Stimulated activated CD8-positive, alpha-beta memory T cell treated with anti-CD3 and anti-CD28 coated beads, Interleukin-2, amount 100 ng/mL, for 48 hours (primary cell): ENCODE measurements at regions not wholly inside any gene's neighbourhood (a gene's known extent, or its start where the extent isn't known, plus 50 kb on each side); places are given as distances from the start of the nearest gene placed in this dataset.

Experiments
- DNase-seq, 2 donors: peaks; one replicate each; pipeline ENCODE4 v3.0.0-alpha.2; 2020; ENCODE audit warnings: low read depth in 2 of 2

DNA sequence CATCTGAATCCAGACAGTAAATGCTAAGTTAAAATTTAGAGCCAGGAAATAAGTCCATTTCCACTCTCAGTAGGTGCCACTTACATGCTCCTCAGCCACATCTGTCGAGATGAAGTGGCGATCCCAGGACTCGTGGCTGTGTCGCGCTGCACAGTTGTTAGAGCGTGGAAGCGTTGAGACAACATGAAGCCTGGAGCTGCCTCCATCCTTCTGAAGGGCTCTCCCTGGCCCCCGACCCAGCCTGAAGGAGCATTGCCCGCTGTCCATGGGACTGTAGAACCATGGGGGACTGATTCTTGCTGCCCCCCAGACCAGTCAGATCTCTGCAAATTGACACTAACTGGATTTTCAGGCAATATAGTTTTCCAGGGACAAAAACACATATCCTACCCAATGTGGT, 58.9 kb downstream of the IRX1 start:
- no peak for DNase-seq

- no peak for DNase-seq
Measured at GRCh38 chr5:3656803-3657202, 61.2 kb downstream of the IRX1 start.

DNA sequence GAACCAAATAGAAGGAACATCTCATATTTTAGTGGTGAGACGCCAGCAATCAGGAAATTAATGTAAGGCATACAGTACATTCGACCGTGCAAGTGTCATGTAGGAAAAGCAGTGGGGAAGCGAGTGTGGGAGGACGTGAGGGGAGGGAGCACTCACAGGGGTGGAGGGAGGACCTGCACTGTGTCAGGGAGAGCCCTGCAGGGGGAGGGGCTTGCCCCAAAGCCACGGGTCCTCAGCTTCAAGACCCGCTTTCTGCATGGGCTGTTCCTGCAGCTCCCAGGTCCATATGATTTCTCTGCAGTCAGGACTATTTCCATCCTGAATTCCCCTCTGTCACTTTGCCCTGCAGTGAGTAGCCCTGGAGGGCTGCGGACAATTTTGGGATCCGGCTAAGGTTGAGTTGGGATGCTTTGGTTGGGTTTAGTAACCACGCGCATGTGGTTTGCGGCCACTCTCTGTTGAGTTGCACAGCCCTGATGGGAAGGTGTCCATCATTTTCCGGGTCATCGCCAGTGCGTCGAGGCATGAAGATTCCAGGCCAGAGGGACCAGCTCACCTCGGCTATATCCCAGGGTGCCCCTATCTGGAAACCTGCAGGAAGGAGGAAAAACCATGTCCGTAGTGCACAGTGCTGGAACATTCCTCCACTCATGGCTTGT, 61.9 kb downstream of the IRX1 start:
- no peak for DNase-seq

DNA sequence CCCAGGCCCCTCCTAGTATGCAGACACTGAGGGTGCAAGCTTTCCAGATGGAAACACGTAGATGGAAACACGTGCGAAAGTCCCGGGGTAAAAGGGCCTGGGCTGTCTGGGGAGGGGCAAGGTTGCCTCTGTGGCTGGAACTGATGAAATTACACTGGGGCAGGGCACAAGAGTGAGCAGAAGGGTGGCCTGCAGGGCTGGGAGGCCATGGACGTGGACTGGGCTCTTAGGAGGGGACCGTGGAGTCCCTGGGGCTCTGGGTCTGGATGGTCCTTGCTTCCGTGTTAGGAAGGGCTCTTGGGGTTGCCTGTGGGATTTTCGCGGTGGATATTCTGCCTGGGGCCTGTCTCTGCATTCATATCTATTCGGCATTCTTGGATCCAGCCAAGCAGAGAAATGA, 63.3 kb downstream of the IRX1 start:
- DNase-seq: no peak

GRCh38 chr5:3659907-3660306, 64.3 kb downstream of the IRX1 start:
- DNase-seq: no peak

- no peak for DNase-seq
Measured at GRCh38 chr5:3660630-3661029, 65.0 kb downstream of the IRX1 start.

GRCh38 chr5:3661755-3662296, 66.2 kb downstream of the IRX1 start:
- DNase-seq: no peak

DNA sequence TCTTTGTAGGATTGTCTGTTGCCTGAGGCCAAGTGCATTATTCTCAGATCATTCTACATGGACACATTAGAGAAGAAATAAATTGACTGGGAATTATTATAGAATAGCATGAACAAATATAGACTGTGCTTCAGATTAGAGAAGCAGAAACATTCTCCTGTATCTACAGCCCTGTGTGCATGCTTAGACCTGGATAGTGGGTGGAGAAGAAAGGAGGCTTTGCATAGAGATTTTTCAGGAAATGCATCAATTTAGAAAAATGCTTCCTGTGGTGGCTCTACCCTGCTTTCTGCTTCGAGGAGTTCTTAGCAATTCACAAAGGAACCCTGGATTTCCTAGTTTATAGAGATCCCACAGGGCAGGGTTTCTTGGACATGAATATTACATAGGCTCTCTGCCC, 66.7 kb downstream of the IRX1 start:
- DNase-seq: no peak

DNA sequence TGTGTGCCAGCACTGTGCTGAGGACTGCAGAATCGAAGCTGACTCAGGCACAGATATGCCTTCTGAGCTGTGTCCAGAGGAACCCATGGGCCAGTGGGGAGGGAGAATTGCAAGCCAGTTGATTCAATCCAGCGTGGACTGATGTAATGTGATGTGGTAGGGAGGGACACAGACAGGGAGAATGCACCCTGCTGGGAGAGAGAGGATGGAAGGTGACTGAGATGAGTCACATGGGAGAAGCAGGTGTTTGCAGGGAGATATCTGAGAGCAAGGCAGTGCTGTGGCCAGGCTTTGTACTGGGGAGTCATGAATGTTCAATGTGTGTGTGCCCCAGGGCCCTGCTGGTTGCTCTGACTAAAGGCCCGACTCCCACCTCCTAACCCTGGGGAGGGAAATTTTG, 75.7 kb downstream of the IRX1 start:
- DNase-seq: no peak

GRCh38 chr5:3678801-3679200, 83.2 kb downstream of the IRX1 start:
- no peak for DNase-seq

DNA sequence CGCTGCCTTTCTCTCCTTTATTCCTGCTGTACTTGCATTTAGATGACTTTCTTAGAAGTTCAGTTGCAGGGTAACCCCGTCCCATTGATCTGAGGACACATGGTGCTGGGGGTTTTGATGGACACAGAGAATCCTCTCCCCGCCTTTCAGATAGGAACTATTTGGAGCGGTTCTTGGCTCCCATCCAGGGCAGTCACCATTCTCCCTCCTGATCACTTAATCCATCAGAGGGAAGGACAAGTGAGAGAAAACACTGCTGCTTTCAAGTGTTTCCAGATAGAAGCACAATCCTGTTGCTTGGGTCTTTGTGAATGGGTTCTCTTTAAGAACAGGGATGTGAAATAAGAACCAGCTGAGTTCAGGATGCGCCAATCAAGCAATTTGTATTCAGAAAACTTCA, 85.2 kb downstream of the IRX1 start:
- DNase-seq: no peak

DNA sequence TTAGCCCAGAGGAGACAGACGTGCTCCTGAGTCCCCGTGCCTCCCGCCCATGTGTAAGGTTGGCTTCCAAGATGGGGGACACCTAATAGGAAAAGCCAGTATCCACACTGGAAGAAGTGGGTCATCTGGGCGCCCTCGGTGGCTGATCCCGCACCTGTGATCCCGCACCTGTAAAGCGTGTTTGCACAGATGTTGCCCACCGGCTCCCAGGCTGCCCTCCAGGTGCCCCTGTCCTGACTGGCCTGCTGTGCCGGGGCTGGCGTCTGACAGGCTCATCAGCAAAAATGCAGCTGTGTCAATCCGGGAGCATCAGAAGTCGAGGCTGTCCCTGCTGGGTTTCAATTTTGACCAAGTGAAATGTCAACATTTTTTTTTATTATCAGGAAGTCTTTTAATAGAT, 88.5 kb downstream of the IRX1 start:
- DNase-seq: no peak

- no peak for DNase-seq
Measured at GRCh38 chr5:3684771-3685354, 89.2 kb downstream of the IRX1 start.

DNA sequence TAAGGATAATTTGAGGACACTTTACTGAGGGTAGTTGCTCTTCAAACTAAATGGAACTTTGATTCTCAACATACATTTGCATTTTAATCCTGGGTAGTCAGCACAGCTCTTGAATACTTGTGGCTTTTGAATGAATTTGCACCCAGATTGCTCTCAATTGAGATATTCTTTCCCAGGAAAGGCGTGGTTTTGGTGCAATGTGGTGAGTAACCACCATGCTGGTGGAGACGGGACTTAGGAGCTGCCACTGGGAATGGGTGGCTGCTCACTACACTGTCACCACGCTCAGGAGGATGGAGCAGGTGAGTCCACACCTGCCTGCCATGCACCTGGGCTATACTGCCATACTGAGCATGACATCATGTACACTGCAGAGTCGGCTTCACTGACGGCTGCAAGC, 99.2 kb downstream of the IRX1 start:
- DNase-seq: no peak

DNA sequence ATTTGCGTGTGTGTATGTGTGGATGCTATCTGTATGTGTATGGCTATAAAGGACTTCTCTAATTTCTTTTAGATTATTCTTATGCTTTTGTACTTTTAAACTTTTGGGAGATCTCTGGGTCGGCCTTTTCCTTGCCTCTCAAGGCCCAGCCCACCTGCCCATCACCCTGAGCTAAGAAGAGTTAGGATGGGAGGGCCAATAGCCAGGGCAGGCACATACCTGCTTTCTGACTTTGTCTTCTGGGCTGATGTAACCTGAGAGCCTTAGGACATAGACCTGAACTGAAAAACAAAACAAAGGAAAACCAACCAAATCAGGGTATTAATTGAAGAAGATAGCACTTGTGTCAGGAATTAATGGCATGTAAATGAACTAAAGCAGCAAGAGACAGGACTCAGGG, 100.2 kb downstream of the IRX1 start:
- DNase-seq: no peak

DNA sequence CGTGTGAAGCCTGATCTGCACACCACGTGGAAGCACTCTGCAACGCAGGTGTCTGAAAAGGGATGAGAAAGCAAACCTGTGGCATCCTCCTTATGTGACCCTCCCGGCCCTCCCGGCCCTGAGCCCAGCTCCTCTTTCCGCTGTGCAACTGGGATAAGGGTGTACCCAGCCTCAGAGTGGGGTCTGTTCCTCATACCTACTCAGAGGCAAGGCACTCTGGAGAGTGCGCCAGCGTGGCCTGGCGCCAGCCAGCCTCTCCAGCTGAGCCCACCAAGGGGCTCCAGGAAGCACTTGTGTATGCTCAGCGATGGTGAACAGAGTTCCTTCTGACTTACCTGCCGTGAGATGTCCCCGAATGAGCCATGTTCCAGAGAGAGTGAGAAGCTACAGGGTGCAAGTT, 102.8 kb downstream of the IRX1 start:
- DNase-seq: no peak

- no peak for DNase-seq
Measured at GRCh38 chr5:3701694-3702093, 106.1 kb downstream of the IRX1 start.

DNA sequence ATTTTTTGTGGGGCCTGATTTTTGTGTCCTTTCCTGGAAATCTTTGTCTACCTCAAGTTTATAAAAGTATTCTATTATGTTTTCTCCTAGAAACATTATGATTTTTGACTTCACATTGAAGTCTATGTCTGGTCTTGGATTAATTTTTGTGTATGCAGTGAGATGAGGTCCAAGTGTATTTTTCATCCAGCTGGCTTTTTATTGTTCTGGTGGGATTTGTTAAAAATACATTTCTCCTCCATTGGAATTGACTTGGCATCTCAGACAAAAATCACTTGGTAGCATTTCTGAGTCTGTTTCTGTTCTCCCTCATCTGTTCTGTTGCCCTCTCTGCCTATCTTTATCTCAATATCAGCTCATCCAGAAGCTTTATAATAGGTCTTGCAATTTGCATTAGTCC, 109.0 kb downstream of the IRX1 start:
- DNase-seq: no peak

DNA sequence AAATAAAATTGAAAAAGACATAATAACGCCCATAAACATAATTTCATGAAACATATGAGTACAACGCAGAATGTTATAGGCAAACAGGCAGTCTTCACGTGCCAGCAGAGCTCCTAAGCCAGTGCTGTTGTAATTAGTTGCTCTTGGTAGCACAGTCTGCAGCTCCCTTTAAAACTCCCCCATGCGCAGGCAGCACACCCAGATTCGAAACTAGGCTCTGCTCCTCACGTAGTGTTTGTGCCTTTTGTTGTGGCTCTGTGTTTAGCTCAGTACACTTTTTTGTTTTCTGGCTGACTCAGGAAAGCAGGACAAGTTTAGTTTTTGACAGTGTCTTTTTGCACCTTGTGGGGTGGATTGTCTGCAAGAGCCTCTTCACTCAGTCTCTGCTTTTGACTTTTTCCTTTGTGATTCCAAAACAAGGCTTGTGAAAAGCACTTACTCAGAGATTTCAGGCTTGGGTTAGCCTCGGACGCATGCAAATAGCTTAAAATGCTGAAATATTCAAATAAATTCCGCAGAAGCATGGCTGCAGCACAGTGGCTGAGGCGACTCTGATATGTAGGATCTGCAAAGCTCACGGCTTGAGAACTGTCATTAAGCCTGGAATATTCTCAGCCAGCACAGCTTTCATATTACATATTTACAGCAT, 113.6 kb downstream of the IRX1 start:
- DNase-seq: no peak

GRCh38 chr5:3709717-3710348, 114.2 kb downstream of the IRX1 start:
- no peak for DNase-seq

GRCh38 chr5:3715062-3715461, 119.4 kb downstream of the IRX1 start:
- no peak for DNase-seq

DNA sequence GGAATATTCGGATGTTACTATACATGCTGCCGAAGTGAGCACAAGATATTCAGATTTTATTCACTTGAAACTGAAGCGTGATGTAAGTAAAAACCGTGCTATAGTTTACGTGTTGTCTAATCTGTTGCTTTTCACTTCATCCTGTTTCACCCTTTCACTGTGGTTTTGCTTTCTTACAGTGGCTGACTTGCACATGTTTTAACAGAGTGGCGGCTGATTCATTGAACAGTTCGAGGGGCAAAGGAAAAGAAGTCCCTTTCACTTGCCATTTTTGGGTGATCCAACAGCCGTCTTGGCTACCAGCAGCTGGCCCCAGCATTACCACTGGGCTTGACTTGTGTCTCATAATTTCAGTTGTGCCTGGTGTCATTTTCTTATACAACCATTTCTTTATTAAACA, 134.0 kb downstream of the IRX1 start:
- no peak for DNase-seq

DNA sequence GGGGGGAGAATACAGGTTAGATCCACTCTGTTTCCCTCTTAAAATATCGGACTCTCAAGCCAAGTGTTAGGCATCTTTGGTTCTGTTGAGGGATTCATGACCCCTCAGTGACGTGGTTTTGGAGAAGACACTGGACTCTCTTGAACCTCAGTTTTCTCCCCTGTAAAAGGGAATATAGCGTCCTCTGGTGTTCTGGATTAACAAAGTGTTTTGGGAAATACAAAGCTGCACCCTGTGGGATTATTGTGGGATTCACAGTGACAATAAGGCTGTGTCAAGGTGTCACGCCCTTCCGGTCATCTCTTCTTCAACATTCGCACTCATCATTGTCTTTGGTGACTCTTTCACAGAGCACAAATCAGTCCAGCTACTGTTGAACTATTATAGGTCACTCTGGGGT, 139.0 kb downstream of the IRX1 start:
- DNase-seq: no peak
